GM21447 (cell line): ENCODE measurements at regions not wholly inside any gene's neighbourhood (a gene's known extent, or its start where the extent isn't known, plus 50 kb on each side); places are given as distances from the start of the nearest gene placed in this dataset.

Experiments
- ATAC-seq: cut with Tn5 transposase; IDR thresholded peaks from one replicate; pipeline ENCODE4 v1.9.1; 2021; ENCODE audit not compliant: unreplicated experiment

DNA sequence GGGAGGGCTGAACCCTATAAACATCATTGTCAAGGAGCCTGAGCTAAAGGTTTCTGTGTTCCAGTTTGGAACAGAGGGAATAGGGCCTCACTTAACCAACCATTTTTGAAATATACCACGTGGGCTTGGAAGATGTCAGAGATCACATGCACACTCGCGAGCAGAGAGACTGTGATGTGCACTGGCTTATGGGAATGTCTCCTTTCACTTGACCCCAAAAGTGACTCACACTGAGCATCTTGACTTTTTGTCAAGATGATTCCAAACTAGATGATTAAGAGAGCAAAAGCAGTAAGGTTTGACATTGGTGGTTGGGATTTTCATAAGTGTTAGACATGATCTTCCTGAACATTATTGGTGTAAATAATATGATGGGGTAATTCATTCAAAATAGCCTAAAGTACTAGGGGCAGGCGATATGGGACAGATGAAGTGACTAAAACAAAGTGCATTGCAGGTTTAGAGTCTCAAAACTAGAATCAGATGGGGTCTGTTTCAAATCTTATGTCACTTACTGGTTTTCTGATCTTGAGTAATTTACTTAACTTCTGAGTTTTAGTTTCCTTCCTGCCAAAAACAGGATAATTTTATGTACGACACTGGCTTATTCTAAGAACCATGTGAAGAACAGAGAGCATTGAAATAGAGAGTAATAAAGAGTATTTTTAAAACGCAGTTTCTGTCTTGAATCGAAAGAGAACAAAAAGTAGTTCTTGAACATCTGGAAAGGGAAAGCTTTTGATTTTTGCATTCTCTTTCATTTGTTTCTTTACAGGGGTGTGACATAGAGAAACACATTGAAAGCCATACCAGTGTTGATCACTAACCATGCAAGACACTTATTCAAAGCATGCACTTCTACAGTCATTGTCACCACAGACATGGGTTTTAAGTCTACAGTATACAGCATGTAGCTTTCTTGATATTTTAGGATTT is 383.0 kb downstream of the DIRAS2 start:
- ATAC-seq = no peak

DNA sequence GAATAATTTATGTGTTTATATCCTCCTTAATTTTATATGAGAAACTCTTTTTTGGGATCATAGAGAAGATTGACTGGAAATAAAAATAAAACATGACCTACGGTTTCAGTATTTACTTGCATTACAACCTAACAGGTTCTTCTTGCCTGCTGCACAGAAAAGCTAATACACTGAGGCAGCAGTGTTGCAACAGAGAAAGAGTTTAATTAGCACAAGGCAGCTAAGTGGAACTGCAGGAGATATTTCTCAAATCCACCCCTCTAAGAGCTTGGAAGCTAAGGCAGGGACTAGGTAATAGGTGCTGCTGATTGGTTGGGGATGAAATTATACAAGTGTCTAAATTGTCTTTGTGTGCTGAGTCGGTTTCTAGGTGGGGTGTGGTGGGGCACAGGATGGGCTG is 380.9 kb downstream of the DIRAS2 start:
- no peak for ATAC-seq

DNA sequence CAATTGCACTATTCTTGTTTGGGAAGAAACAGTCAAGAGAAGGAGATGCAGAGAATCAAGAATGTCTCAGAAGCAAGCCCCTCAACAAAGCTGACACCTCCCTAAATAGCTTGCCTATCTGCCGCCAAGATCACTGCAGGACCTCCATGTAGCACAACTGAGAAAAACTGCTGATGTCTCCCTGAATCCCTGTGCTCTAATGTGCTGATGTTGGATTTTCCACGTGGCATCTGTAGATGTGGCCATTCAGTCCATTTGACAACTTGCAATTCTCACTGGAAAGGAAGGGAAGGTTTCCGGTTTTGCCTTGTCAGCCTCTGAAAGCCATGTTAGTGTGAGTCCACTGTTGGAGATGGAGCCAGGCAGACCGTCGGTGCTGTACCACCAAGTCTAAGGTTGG is 374.0 kb downstream of the DIRAS2 start:
- no peak for ATAC-seq

DNA sequence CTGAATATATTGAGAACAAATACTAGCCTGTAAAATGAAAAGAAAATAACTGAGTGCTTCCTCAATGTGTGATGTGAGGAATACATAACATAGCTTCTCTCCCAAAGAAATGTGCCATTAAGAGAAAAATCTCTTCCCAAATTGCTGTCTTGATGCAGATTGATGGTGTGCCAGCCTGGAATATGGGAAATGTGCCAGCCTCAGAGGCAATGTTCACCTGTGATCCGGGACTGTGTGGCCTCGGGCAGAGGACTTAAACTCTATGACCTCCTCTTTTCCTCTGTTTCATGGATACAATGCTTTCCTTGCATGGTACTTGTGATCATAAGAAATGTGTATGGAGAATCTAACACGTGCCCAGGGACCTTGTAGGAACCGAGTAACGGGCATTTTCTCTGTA is 370.9 kb downstream of the DIRAS2 start:
- ATAC-seq = no peak

DNA sequence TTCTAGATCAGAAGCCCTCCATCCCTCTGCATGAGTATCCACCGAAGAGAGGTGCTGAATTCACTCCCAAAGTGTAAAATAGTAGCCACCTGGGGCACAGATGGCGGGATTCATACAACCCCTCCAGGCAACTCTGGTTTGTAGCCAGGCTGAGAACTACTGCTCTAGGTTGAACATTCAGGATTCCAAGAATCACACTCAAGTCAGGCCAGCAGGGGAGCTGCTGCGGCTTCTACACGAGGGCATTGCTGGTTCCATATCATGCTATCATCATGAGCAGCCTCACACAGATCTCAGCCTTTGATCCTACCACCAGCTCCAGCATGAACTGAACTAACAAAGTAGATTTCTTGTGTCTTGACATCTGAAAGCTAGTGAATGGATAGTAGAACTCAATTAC is 367.9 kb downstream of the DIRAS2 start:
- ATAC-seq = no peak

DNA sequence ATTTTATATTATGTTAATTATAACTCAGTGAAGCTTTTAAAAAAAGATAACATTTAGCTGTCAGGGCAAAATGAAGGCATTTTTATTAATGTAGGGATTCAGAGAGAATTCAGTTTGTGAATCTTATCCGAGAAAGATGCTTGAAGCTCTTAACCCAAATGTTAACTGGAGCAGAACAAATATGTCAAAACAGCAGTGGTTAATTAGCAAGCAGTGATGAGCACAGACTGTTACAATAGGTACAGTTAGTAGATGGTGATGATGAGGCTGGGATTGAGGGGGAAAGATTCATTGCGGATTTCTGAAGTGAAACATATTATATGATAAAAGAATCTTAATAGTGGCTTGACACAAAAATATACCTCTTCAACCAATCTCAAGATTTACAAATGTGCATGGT is 356.7 kb downstream of the DIRAS2 start:
- ATAC-seq = no peak

DNA sequence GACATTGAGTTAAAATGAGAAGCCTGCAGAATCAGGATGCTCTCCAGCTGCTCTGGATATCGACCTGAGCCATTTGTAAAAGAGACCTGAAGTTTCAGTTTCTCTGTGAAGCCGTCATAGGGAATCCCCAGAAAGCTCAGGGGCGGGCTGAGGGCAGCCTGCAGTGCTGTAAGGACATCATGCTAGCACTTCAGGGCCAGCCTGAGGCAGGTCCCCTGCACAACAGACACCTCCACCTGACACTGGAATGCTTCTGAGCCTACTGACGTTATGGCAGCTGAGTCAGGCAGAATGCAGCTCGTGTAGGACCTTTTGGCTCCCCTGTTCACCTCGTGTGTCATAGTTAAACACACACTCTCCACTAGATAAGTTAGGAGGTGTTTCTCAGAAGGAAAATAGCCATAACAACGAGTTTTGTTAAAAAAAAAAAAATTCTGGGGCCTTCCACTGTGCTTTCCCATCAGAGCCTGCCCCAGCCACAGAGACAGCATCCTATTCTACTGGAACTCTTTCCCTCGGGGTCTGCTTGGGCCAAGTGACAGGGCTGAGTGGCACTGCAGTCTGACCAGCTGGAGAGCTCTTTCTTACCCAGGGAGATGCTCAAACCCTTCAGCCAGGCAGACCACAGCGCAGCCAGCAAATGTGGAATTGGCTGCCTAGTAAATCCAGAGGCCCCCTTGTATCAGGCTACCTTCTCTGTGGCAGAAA is 354.9 kb downstream of the DIRAS2 start:
- peak; percentile 98 for ATAC-seq

DNA sequence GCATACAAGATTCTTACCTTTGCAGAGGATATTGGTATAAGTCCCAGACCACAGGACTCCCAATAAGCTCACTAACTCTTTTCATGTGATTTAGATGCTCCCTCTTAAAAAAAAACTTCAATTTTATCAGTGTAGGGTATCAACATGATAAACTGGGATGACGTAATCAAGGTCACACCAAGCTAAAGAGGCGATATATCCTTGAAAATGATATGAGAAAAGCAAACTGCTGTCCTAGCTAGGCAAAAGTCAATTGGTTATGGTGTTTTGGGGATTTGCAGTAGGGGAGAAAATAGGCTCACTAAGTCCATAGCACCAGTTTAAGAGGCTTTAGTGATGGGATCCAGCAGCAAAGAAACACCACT is 354.4 kb downstream of the DIRAS2 start:
- no peak for ATAC-seq

DNA sequence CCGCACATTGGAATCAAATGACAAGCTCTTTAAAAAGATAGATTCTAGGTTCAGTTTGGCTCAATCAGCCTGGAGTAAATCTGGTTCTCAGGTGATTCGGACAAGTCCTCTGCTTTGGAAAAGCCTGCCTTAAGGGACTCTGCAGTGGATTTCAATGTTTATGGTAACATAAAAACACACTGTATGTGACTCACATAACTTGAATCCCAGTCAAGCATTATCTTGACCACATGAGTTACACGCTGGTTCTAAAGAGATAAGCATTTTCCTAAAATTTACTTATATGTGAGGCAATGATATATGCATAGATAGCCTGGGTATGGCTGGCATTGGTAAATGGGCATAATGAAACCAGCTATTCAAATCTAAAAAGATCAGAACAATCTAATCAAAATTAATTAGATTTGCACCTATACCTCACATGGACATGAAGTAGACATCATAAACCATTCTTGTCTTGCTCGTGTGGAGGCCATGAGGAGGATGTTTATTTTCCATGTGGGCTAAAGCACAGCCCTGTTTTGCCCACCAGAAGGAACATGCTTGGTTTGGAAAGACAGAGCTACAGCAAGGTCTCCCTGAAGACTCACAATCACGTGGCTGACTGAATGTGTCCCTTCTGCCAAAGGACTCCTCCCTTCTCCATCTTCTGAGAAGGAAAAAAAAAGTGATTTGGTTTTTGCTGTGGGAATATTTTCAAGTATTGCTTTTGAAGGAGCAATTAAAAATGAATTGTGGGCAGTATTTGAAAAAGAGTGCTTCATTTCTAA is 351.7 kb downstream of the DIRAS2 start:
- ATAC-seq = no peak

DNA sequence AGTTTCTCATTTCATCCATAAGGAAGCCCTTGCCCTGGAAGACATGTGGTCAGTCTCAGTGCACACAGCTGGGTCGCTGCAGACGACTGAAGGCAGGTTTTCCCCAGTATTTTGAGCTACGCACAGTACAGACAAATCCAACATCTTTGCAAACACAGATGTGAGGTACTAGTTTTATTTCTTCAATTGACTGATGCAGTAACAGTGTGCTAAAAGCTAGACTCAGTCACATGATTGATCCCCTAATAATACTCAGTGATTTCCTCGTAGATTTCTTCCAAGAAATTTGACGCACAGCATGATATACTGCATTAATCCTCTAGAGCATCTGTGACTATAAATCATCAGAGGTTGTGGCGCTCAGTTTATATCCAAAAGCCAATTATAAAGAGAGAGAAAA is 346.1 kb downstream of the DIRAS2 start:
- ATAC-seq = no peak

DNA sequence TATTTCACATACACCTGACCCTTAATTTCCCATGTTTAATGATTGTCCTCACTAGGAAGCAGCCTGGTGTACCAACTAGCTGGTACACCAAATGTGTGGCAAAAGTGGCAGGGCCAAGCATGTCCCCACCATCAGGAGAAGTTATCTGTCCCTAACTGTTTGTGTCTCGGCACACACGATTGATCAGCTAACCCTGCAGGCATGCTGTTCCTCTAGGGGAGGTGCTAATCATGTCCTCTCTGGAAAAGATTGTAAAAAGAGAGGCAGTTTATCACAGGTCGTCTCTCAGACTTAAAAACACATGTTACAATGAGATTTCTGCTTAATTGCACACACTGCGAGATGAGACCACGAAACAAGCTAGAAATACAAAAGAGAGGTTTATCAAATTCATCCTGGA is 342.7 kb downstream of the DIRAS2 start:
- no peak for ATAC-seq

DNA sequence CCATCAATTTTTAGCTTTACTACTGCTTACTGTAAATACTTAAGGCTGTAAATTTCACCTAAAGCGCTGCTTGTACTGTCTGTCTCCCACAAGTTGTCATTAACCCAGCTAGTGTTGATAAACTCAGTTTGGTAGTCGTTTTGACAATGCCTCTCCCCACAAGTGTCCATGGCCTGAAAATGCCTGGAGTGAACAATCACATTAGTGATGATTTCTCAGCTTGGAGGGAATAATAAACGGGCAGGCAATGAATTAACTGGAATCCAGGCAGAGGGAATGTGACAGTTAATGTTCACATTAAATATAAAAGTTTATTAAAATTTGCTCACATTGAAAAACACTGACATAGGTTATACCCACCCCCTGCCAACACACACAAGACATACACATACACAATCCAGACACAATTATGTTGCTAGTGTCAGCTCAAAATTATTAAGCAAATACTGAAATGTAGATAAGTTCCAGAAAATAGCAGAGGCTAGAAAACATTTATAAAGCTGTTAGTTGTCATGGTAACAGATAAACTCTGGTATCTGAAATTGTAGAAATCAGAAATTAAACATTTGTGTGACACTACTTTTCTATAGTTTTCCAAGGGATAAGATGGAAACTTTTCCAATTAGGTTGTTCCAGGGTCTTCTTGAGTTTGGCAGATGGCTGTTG is 341.9 kb downstream of the DIRAS2 start:
- no peak for ATAC-seq

DNA sequence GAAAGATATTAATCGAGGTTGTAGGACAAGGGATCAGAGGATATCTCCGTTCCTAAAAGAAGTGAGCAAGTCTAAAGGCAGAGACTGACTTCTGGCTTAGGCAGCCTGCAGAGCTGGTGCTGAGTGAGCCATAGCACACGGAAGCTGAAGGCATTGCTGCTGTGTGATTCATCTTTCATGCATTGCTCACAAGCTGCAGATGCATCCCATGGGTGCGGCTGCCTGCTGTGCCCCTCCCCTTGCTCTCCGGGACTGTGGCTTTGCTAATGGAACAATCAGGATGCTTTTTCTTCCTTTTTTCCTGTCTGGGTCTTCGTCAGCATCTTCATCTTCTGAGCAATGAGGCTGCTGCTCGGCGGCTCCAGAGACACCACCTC is 341.4 kb downstream of the DIRAS2 start:
- no peak for ATAC-seq

DNA sequence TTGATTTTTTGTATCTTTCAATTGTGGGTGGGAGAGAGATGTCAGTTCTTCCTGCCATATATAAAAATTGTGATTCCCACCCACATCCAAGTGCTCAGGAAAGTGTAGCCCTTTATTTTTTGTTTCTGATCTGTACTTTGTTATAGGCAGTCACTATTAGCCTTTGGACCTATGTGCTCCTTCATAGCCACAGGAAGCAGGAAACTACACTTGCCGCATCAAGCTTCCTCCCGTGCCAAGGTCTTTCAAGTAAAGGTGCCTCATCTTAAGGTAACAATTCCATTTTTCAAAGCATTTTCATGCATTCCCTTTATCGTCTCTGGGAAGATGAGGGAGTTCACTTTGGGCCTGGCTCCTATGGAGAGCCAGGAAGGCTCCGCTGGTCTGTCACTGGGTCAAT is 339.0 kb downstream of the DIRAS2 start:
- no peak for ATAC-seq

DNA sequence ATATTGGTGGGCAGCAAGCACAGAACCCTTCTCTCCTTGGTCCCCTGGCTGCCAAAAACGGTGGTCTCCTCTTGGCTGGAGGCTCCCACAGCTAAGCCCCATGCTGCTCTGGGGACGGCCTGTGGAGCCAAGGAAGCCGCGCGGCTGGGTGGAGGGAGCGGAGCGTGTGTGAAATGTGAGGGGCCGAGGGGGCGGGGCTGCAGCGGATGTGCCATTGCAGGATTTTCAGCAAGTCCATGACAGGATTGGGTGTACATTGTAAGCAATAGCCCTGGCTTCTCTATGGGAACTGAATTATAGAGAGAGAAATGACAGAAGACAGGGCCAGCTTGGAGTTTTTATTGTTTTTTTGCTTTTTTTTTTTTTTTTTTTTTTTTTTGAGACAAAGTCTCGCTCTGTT is 336.5 kb downstream of the DIRAS2 start:
- no peak for ATAC-seq

DNA sequence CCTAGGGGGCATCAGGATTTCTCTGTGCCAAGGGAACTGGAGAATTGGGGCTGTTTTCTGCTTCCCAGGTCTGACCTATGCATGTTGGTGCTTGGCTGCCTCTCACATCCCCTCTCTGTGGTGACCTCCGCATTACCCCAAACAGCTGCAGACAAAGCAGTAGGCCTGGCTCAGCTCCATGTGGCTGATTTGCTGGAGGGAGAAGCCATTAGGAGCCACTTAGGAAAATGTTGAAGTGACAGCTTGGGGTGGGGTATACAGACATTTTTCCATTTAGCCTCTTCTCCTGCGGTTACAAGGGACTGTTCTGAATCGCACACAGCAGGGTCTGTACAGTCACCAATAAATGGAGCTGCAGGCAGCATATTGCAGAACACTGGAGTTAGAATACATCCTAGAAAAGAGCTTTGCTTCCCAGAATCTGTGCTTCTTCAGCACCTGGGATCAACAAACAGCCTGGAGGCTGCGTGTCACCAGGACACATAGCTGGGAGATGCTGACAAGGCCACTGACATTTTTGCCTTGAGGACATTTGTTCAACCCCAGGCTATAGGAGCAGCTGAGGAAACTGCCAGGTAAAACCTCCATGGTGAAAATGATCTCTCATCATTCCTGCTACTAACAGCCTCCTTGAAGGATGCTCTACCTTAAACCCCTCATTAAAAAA is 335.3 kb downstream of the DIRAS2 start:
- ATAC-seq = no peak

DNA sequence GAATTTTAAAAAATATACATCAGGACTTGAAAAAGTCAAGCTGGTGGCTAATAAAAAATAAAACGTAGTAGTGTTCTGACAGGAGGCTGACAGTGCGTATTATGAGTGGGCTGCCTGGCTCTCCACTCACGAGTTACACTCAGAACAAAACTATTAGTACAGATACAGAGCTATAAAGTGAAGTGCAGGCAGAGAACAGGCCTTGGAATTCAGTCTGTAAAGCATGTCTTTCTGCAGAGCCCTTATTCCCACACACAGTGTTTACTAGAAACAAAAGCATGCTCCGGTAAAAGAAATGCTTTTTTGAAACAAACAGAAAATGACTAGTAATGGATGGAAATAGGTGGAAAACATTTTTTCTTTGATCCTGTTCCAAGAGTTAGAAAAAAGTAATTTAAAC is 334.7 kb downstream of the DIRAS2 start:
- ATAC-seq = no peak

DNA sequence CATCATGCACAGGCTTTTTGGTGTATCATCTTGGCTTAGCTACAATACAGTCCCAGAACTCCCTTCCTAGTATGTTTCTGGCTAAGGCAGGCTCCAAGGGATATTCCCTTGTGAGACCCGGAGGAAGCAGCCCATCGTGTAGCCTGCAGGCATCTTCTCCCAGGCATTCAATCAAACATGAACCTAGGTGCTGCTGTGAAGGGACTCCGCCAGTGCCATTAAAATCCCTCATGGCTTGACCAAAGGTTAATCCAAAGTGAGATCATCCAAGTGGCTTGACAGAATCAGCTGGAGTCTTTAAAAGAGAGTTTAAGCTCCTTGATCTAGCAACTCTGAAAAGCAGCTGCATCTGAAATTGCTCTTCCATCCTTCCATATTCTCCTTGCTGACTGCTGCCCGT is 333.9 kb downstream of the DIRAS2 start:
- ATAC-seq = no peak

DNA sequence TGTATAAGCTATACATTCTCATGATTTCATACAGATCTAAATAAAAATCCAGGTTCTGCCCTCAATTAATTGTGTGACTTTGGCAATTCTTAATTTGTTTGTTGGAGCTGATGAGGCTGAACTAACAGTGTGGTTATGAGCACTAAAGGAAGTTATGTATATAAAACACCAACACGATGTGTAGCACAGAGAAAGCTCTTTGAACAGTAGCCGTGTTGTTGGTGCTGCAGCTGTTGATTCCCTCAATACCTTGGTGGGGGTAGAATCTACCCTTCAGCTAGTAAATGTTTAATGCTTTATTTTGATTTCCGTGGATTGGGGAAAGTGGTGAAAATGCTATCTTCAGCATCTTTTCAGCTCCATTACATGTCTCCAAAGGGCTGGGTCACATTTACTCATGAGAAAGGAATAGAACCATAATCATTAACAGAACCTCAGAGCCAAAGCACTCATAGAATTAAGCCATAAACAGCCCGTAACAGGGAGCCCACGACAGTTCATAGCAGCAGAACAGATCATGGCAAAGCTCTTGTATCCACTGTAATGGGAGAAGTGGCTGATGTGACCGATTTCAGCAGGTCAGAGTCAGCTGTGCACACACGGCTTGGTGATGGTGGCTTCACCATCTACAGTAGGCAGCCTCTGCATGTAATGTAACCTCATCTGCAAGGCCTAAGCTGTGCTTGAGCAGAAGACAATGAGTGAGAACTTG is 332.7 kb downstream of the DIRAS2 start:
- ATAC-seq = no peak

DNA sequence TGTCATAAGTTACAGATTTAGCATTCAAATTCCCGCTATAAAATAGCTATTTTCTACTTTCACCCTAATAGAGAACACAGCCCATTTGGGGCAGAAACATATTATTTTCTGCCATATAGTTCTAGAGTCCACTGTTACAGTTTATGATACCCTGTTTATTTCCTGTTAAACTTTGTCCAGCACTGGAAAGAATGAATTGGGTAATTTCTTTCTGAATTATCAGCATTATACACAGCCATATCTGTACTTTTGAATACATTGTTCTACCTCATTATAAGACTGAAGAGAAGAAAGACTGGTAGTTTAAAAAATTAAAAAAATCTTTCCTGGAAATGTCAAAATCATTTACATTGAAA is 332.1 kb downstream of the DIRAS2 start:
- ATAC-seq = no peak
